Endothelial cell of umbilical vein (primary cell): ENCODE measurements at regions not wholly inside any gene's neighbourhood (a gene's known extent, or its start where the extent isn't known, plus 50 kb on each side); places are given as distances from the start of the nearest gene placed in this dataset.

ENCODE experiments used
- BruUV-seq: library from RNA; stranded (reverse); fragments of 400-500 nt; replicated peaks from 2 replicates; lab custom pipeline; 2021; lab: Mats Ljungman, UMichigan
- CTCF ChIA-PET: fragments of 300-600, 350-600 bp; sonication (Branson Sonifier 250); formaldehyde crosslinking; loops from one replicate; lab custom pipeline; 2021; ENCODE audit warnings: antibody characterized with exemption, inconsistent platforms; lab: Charles Lee
- POLR2A ChIA-PET: fragments of 300-600, 350-600 bp; sonication (Branson Sonifier 250); formaldehyde crosslinking; loops from one replicate; lab custom pipeline; 2021; ENCODE audit warnings: antibody characterized with exemption, inconsistent platforms; lab: Charles Lee
- DNase-seq: peaks from one replicate; pipeline ENCODE4 v3.0.0-alpha.2; 2011; ENCODE audit warnings: low read depth, low spot score
- FAIRE-seq: peaks from 2 replicates; lab custom pipeline; 2011; peaks lifted over from hg19 to GRCh38; lab: Jason Lieb, UNC
- H2AFZ ChIP-seq: 2 replicates; pipeline ENCODE4 v1.6.0; 2012; ENCODE audit warnings: low read depth, low read length, control low read depth, inconsistent platforms
- H3K27ac ChIP-seq: 2 replicates; pipeline ENCODE4 v1.5.1; 2011; ENCODE audit warnings: low read depth, mild to moderate bottlenecking, control low read depth, low read length, moderate library complexity; ENCODE audit not compliant: insufficient read depth
- H3K27me3 ChIP-seq, 2 experiments: 2 replicates each; pipeline versions ENCODE4 v1.6.0 to v1.6.1; 2011; ENCODE audit warnings: low read length in 2 of 2, mixed read lengths in 1 of 2; ENCODE audit not compliant: control insufficient read depth in 2 of 2, insufficient read depth in 2 of 2
- H3K36me3 ChIP-seq, 2 experiments: 2 replicates in 1 of 2; 3 replicates in 1 of 2; pipeline ENCODE4 v1.5.1; 2011; ENCODE audit warnings: low read length in 2 of 2, mild to moderate bottlenecking in 1 of 2, moderate library complexity in 1 of 2; ENCODE audit not compliant: control insufficient read depth in 2 of 2, insufficient read depth in 2 of 2; ENCODE audit errors: extremely low read depth in 1 of 2
- H3K4me1 ChIP-seq: 3 replicates; pipeline ENCODE4 v1.5.1; 2011; ENCODE audit warnings: mild to moderate bottlenecking, low read length; ENCODE audit not compliant: control insufficient read depth, insufficient read depth; ENCODE audit errors: extremely low read depth
- H3K4me2 ChIP-seq: 2 replicates; pipeline ENCODE4 v1.6.1; 2011; ENCODE audit warnings: low read length, control low read depth, mixed read lengths; ENCODE audit not compliant: insufficient read depth
- H3K4me3 ChIP-seq, 3 experiments: fragments of 200-600 bp in 1 of 3; sonication (generic), shearing (Covaris generic) in 1 of 3; replicated peaks in 1 of 3; 2 replicates each; pipeline ENCODE4 v1.5.1; 2011 to 2016; ENCODE audit warnings: control low read depth in 3 of 3, low read length in 3 of 3, mild to moderate bottlenecking in 2 of 3, inconsistent platforms in 1 of 3, low read depth in 1 of 3, moderate library complexity in 1 of 3; ENCODE audit not compliant: insufficient read depth in 1 of 3
- H3K79me2 ChIP-seq: 2 replicates; pipeline ENCODE4 v1.6.0; 2012; ENCODE audit warnings: low read length, inconsistent platforms; ENCODE audit not compliant: control insufficient read depth, insufficient read depth
- H3K9ac ChIP-seq: replicated peaks from 2 replicates; pipeline ENCODE3; 2011; ENCODE audit warnings: low read length, control low read depth; ENCODE audit not compliant: insufficient read depth; ENCODE audit errors: extremely low read depth
- H3K9me1 ChIP-seq: replicated peaks from 3 replicates; pipeline ENCODE4 v1.6.0; 2011; ENCODE audit warnings: mild to moderate bottlenecking, low read length; ENCODE audit not compliant: control insufficient read depth, insufficient read depth; ENCODE audit errors: extremely low read depth
- H3K9me3 ChIP-seq: replicated peaks from 2 replicates; pipeline ENCODE4 v1.5.1; 2012; ENCODE audit warnings: low read length, inconsistent platforms; ENCODE audit not compliant: control insufficient read depth, insufficient read depth
- H4K20me1 ChIP-seq: replicated peaks from 2 replicates; pipeline ENCODE3; 2011; ENCODE audit warnings: mild to moderate bottlenecking, low read length; ENCODE audit not compliant: control insufficient read depth, insufficient read depth; ENCODE audit errors: extremely low read depth
- CTCF ChIP-seq, 2 donors: IDR thresholded peaks; 1 replicate in 1 of 2; 2 replicates in 1 of 2; pipeline ENCODE4 v1.5.1; 2011; ENCODE audit warnings: low read length in 2 of 2, mild to moderate bottlenecking in 2 of 2, moderate library complexity in 2 of 2, control low read depth in 1 of 2, inconsistent platforms in 1 of 2, low read depth in 1 of 2; ENCODE audit not compliant: insufficient read depth in 1 of 2; ENCODE audit errors: extremely low read depth in 1 of 2
- EZH2 ChIP-seq: IDR thresholded peaks from 2 replicates; pipeline ENCODE4 v1.6.1; 2012; ENCODE audit warnings: borderline replicate concordance, low read depth, mild to moderate bottlenecking, moderate library complexity, low read length, inconsistent platforms; ENCODE audit not compliant: severe bottlenecking
- FOS ChIP-seq: IDR thresholded peaks from 2 replicates; pipeline ENCODE4 v1.6.1; 2011; ENCODE audit warnings: mild to moderate bottlenecking, low read length, moderate library complexity, borderline replicate concordance; ENCODE audit not compliant: insufficient read depth
- GATA2 ChIP-seq: IDR thresholded peaks from 2 replicates; pipeline ENCODE4 v1.7.0; 2011; ENCODE audit warnings: low read depth, mild to moderate bottlenecking, moderate library complexity, mixed read lengths, low read length; ENCODE audit not compliant: insufficient read length, insufficient read depth
- JUN ChIP-seq: IDR thresholded peaks from 2 replicates; pipeline ENCODE4 v1.6.1; 2011; ENCODE audit warnings: borderline replicate concordance, low read depth; ENCODE audit not compliant: insufficient read length, insufficient read depth
- MAX ChIP-seq: IDR thresholded peaks from 2 replicates; pipeline ENCODE4 v1.6.1; 2011; ENCODE audit not compliant: insufficient read depth, insufficient read length
- MYC ChIP-seq: IDR thresholded peaks from one replicate; pipeline ENCODE4 v1.6.1; 2011; ENCODE audit warnings: mild to moderate bottlenecking, low read depth, low read length
- POLR2A ChIP-seq: IDR thresholded peaks from 2 replicates; pipeline ENCODE4 v1.6.1; 2012; ENCODE audit warnings: low read depth, mild to moderate bottlenecking, control low read depth, low read length
- POLR2AphosphoS5 ChIP-seq: IDR thresholded peaks from 2 replicates; pipeline ENCODE4 v1.6.1; 2012; ENCODE audit warnings: low read depth, mild to moderate bottlenecking, control low read depth, low read length, moderate library complexity; ENCODE audit not compliant: insufficient read depth
- dilution Hi-C: fragments of 300-500 bp; cut with MboI; formaldehyde crosslinking; loops from one replicate; pipeline ENCODE4 v1.15.0; 2019; ENCODE audit warnings: low sequenced_read_pairs; ENCODE audit not compliant: extremely low pct_ligation_motif_present
- intact Hi-C: fragments of 100-400 bp; cut with micrococcal nuclease; formaldehyde crosslinking; loops from one replicate; pipeline ENCODE4 v1.10.0; 2022

DNA sequence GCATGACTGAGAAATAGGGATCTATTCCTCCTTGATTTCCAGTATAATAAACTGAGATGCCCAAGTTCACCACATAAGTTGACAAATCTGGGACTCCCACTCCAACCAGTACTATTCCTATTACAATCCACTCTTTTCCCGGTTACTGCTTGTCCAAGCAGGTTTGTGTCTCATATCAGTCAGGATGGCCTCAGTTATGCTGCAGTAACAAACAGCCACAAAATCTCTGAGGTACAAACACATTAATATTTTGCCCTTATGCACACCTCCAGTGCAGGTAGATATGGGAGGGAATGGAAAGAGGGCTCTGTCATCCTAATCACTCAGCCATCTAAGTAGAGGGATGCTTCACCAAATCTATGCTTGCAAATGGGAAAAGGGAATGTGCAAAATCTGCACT lies 207.8 kb downstream of the RAB28 start:
- no TSS peak for BruUV-seq
- TF ChIP-seq POLR2A (no peak), POLR2AphosphoS5 (no peak), FOS (no peak), MAX (no peak), EZH2 (no peak), MYC (no peak), JUN (no peak), CTCF (IDR thresholded peaks at IDR 0.05; ENCODE audit: extremely low read depth in 1 of 2, insufficient read depth in 1 of 2, low read depth in 1 of 2, low read length in 2 of 2) (no peak), GATA2 (no peak)
- no peak overlapping the region for H3K9ac ChIP-seq
- DNase-seq (no peak), FAIRE-seq (no peak)
- H2AFZ ChIP-seq = no peak overlapping the region
- ChIA-PET POLR2A (no interaction called here), CTCF (no interaction called here)
- H3K36me3 ChIP-seq = no peaks in the 10 kb centered on the region
- H4K20me1 ChIP-seq = no peaks in the 10 kb centered on the region
- H3K9me3 ChIP-seq = peaks cover 6% of the 10 kb centered on the region
- no peak overlapping the region for H3K4me3 ChIP-seq
- H3K79me2 ChIP-seq = no peaks in the 10 kb centered on the region
- no peaks in the 10 kb centered on the region for H3K4me1 ChIP-seq
- H3K27ac ChIP-seq = no peak overlapping the region
- no peaks in the 10 kb centered on the region for H3K27me3 ChIP-seq
- intact Hi-C loops (no loop called here), dilution Hi-C loops (no loop called here)
- no peak overlapping the region for H3K4me2 ChIP-seq
- H3K9me1 ChIP-seq = no peaks in the 10 kb centered on the region
